ENCODE measurements at regions not wholly inside any gene's neighbourhood (a gene's known extent, or its start where the extent isn't known, plus 50 kb on each side); places are given as distances from the start of the nearest gene placed in this dataset.

DNA sequence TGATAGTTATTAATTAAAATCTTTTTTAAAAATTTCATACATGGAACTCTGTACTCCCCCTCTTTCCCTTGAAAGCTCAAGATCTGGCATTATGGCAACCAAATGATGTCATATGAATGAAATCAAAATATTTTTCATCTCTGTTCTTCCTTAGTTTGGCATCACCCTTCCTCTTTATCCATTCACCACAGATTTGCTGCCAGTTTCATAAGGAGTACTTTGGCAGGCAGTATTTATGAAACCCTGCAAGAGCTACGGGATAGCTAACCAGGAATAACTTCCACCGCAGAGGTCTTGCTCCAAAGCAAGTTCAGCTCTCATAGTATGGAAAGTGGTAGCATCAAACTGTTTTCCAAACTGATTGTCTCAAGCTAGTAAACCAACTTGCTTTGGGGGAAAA, 113.9 kb upstream of the DOK5 start:
- Histone ChIP-seq H3K36me3 (no peaks in the 10 kb centered on the region), H3K4me3 (no peak overlapping the region), H3K27me3 (no peaks in the 10 kb centered on the region), H3K9me3 (no peaks in the 10 kb centered on the region), H3K4me1 (no peaks in the 10 kb centered on the region), H3K27ac (no peak overlapping the region)
- DNase-seq, result no peak
- intact Hi-C loops (cut with DNase I; ENCODE audit: low total_unique reads), result no loop called here
- TF ChIP-seq, protein P1, sequence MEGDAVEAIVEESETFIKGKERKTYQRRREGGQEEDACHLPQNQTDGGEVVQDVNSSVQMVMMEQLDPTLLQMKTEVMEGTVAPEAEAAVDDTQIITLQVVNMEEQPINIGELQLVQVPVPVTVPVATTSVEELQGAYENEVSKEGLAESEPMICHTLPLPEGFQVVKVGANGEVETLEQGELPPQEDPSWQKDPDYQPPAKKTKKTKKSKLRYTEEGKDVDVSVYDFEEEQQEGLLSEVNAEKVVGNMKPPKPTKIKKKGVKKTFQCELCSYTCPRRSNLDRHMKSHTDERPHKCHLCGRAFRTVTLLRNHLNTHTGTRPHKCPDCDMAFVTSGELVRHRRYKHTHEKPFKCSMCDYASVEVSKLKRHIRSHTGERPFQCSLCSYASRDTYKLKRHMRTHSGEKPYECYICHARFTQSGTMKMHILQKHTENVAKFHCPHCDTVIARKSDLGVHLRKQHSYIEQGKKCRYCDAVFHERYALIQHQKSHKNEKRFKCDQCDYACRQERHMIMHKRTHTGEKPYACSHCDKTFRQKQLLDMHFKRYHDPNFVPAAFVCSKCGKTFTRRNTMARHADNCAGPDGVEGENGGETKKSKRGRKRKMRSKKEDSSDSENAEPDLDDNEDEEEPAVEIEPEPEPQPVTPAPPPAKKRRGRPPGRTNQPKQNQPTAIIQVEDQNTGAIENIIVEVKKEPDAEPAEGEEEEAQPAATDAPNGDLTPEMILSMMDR (IDR thresholded peaks at IDR 0.05), result no peak
- TF ChIP-seq POLR2A (IDR thresholded peaks at IDR 0.05), result no peak

DNA sequence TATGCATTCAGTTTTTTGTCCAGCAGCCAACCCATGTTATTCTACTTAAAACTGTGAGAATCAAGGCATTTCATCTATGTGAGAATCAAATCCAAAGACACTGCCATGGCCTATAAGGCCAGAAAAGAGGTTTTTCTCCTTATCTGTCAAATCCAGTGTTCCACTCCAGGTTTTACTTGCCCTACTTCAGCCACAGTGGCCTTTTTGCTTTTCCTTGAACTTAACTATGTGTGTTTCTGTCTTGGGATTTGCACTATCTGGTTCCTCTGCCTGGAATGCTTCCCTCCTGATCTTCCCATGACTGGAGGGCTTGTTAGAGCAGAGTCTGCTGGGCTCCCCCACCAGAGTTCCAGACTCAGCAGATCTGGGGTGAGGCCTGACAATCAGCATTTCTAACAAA, 113.1 kb upstream of the DOK5 start:
- Histone ChIP-seq H3K27ac (no peak overlapping the region), H3K36me3 (no peaks in the 10 kb centered on the region), H3K4me1 (no peaks in the 10 kb centered on the region), H3K4me3 (no peak overlapping the region), H3K27me3 (no peaks in the 10 kb centered on the region), H3K9me3 (no peaks in the 10 kb centered on the region)
- no peak for DNase-seq
- intact Hi-C loops (cut with DNase I; ENCODE audit: low total_unique reads), result no loop called here
- TF ChIP-seq POLR2A (IDR thresholded peaks at IDR 0.05), result no peak
- TF ChIP-seq, protein P1 (IDR thresholded peaks at IDR 0.05), result no peak

DNA sequence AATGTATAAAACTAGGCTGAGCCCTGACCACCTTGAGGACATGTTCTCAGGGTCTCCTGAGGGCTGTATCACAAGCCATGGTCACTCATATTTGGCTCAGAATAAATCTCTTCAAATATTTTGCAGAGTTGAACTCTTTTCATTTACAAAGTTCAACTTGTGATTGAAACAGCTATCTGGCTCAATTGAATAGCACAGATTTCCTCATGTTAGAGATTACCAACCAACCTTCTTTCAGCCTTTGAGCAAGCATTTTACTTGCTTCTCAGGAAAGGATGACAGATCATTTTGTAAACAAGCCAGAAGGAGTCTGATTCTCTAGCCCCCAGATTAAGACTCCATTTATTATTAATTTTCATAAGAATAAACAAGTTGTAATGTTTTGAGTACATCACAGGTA, 111.0 kb upstream of the DOK5 start:
- no peaks in the 10 kb centered on the region for H3K36me3 ChIP-seq
- DNase-seq, result no peak
- intact Hi-C loops (cut with DNase I; ENCODE audit: low total_unique reads), result no loop called here
- H3K9me3 ChIP-seq, result no peaks in the 10 kb centered on the region
- no peaks in the 10 kb centered on the region for H3K27me3 ChIP-seq
- no peaks in the 10 kb centered on the region for H3K4me1 ChIP-seq
- no peak overlapping the region for H3K4me3 ChIP-seq
- no peak overlapping the region for H3K27ac ChIP-seq
- TF ChIP-seq, protein P1 (IDR thresholded peaks at IDR 0.05), result no peak
- TF ChIP-seq POLR2A (IDR thresholded peaks at IDR 0.05), result no peak

DNA sequence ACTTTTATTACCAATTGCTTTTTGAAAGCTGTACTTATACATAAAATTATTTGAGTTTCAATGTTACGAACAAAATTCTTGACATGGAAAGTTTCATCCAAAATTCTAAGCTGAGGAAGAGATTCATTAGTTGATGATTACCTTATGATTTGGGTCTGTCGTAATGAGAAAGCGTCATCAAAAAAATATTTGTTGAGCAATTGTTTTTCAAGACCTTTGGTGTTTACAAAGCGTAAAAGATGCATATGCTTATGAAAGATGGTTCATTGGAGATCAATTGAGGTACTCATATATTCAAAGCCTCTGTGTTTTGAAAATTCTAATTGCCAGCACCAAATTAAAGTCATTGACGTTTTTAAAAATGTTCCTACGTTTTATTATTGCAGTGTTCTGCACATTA, 110.5 kb upstream of the DOK5 start:
- intact Hi-C loops (cut with DNase I; ENCODE audit: low total_unique reads), result no loop called here
- TF ChIP-seq, protein P1 (IDR thresholded peaks at IDR 0.05), result no peak
- no peak for TF ChIP-seq POLR2A (IDR thresholded peaks at IDR 0.05)
- H3K27ac ChIP-seq, result no peak overlapping the region

DNA sequence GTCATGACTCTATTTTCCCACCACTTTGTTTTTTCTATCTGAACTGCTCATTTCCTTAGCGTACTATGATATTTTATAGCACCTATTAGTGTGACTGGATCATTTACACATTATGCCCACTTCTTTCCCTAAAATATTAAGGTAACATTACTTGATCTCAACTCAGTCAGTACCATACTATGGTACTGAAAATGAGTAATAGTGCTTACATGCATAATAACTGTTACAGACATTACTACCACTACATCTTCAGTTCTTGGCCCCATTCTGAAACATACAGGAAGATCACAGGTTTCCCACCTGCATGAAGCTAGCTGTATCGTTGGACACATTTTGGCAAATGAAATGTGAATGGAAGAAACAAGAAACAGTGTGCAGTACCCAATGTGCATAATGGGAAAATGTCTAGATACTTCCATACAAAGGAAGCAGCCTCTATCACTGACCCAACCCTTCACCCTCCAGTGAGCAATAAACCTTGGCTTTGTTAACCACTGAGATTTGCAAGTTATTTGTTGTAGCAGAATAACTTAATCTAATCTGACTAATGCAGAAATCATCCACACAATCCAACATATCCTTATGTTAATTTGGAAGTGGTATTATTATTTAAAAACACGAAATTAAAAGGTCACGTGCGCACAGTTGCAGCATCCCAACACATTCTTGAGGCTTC, 108.6 kb upstream of the DOK5 start:
- H3K4me1 ChIP-seq, result no peaks in the 10 kb centered on the region
- no peak for DNase-seq
- H3K9me3 ChIP-seq, result no peaks in the 10 kb centered on the region
- no peaks in the 10 kb centered on the region for H3K36me3 ChIP-seq
- intact Hi-C loops (cut with DNase I; ENCODE audit: low total_unique reads), result no loop called here
- TF ChIP-seq, protein P1 (IDR thresholded peaks at IDR 0.05), result no peak
- no peak for TF ChIP-seq POLR2A (IDR thresholded peaks at IDR 0.05)
- no peak overlapping the region for H3K27ac ChIP-seq
- no peak overlapping the region for H3K4me3 ChIP-seq
- no peaks in the 10 kb centered on the region for H3K27me3 ChIP-seq

More for the DNA sequence above, 110.5 kb upstream of the DOK5 start:
- no peak for DNase-seq
- Histone ChIP-seq H3K36me3 (no peaks in the 10 kb centered on the region), H3K9me3 (no peaks in the 10 kb centered on the region), H3K4me3 (no peak overlapping the region), H3K27me3 (no peaks in the 10 kb centered on the region), H3K4me1 (no peaks in the 10 kb centered on the region)
